Endothelial cell of umbilical vein (primary cell): ENCODE measurements at regions not wholly inside any gene's neighbourhood (a gene's known extent, or its start where the extent isn't known, plus 50 kb on each side); places are given as distances from the start of the nearest gene placed in this dataset.

Source experiments
- BruUV-seq: library from RNA; stranded (reverse); fragments of 400-500 nt; replicated peaks from 2 replicates; lab custom pipeline; 2021; lab: Mats Ljungman, UMichigan
- CTCF ChIA-PET: fragments of 300-600, 350-600 bp; sonication (Branson Sonifier 250); formaldehyde crosslinking; loops from one replicate; lab custom pipeline; 2021; ENCODE audit warnings: antibody characterized with exemption, inconsistent platforms; lab: Charles Lee
- POLR2A ChIA-PET: fragments of 300-600, 350-600 bp; sonication (Branson Sonifier 250); formaldehyde crosslinking; loops from one replicate; lab custom pipeline; 2021; ENCODE audit warnings: antibody characterized with exemption, inconsistent platforms; lab: Charles Lee
- DNase-seq: peaks from one replicate; pipeline ENCODE4 v3.0.0-alpha.2; 2011; ENCODE audit warnings: low read depth, low spot score
- FAIRE-seq: peaks from 2 replicates; lab custom pipeline; 2011; peaks lifted over from hg19 to GRCh38; lab: Jason Lieb, UNC
- H2AFZ ChIP-seq: 2 replicates; pipeline ENCODE4 v1.6.0; 2012; ENCODE audit warnings: low read depth, low read length, control low read depth, inconsistent platforms
- H3K27ac ChIP-seq: 2 replicates; pipeline ENCODE4 v1.5.1; 2011; ENCODE audit warnings: low read depth, mild to moderate bottlenecking, control low read depth, low read length, moderate library complexity; ENCODE audit not compliant: insufficient read depth
- H3K27me3 ChIP-seq, 2 experiments: 2 replicates each; pipeline versions ENCODE4 v1.6.0 to v1.6.1; 2011; ENCODE audit warnings: low read length in 2 of 2, mixed read lengths in 1 of 2; ENCODE audit not compliant: control insufficient read depth in 2 of 2, insufficient read depth in 2 of 2
- H3K36me3 ChIP-seq, 2 experiments: 2 replicates in 1 of 2; 3 replicates in 1 of 2; pipeline ENCODE4 v1.5.1; 2011; ENCODE audit warnings: low read length in 2 of 2, mild to moderate bottlenecking in 1 of 2, moderate library complexity in 1 of 2; ENCODE audit not compliant: control insufficient read depth in 2 of 2, insufficient read depth in 2 of 2; ENCODE audit errors: extremely low read depth in 1 of 2
- H3K4me1 ChIP-seq: 3 replicates; pipeline ENCODE4 v1.5.1; 2011; ENCODE audit warnings: mild to moderate bottlenecking, low read length; ENCODE audit not compliant: control insufficient read depth, insufficient read depth; ENCODE audit errors: extremely low read depth
- H3K4me2 ChIP-seq: 2 replicates; pipeline ENCODE4 v1.6.1; 2011; ENCODE audit warnings: low read length, control low read depth, mixed read lengths; ENCODE audit not compliant: insufficient read depth
- H3K4me3 ChIP-seq, 3 experiments: fragments of 200-600 bp in 1 of 3; sonication (generic), shearing (Covaris generic) in 1 of 3; replicated peaks in 1 of 3; 2 replicates each; pipeline ENCODE4 v1.5.1; 2011 to 2016; ENCODE audit warnings: control low read depth in 3 of 3, low read length in 3 of 3, mild to moderate bottlenecking in 2 of 3, inconsistent platforms in 1 of 3, low read depth in 1 of 3, moderate library complexity in 1 of 3; ENCODE audit not compliant: insufficient read depth in 1 of 3
- H3K79me2 ChIP-seq: 2 replicates; pipeline ENCODE4 v1.6.0; 2012; ENCODE audit warnings: low read length, inconsistent platforms; ENCODE audit not compliant: control insufficient read depth, insufficient read depth
- H3K9ac ChIP-seq: replicated peaks from 2 replicates; pipeline ENCODE3; 2011; ENCODE audit warnings: low read length, control low read depth; ENCODE audit not compliant: insufficient read depth; ENCODE audit errors: extremely low read depth
- H3K9me1 ChIP-seq: replicated peaks from 3 replicates; pipeline ENCODE4 v1.6.0; 2011; ENCODE audit warnings: mild to moderate bottlenecking, low read length; ENCODE audit not compliant: control insufficient read depth, insufficient read depth; ENCODE audit errors: extremely low read depth
- H3K9me3 ChIP-seq: replicated peaks from 2 replicates; pipeline ENCODE4 v1.5.1; 2012; ENCODE audit warnings: low read length, inconsistent platforms; ENCODE audit not compliant: control insufficient read depth, insufficient read depth
- H4K20me1 ChIP-seq: replicated peaks from 2 replicates; pipeline ENCODE3; 2011; ENCODE audit warnings: mild to moderate bottlenecking, low read length; ENCODE audit not compliant: control insufficient read depth, insufficient read depth; ENCODE audit errors: extremely low read depth
- EZH2 ChIP-seq: IDR thresholded peaks from 2 replicates; pipeline ENCODE4 v1.6.1; 2012; ENCODE audit warnings: borderline replicate concordance, low read depth, mild to moderate bottlenecking, moderate library complexity, low read length, inconsistent platforms; ENCODE audit not compliant: severe bottlenecking
- FOS ChIP-seq: IDR thresholded peaks from 2 replicates; pipeline ENCODE4 v1.6.1; 2011; ENCODE audit warnings: mild to moderate bottlenecking, low read length, moderate library complexity, borderline replicate concordance; ENCODE audit not compliant: insufficient read depth
- GATA2 ChIP-seq: IDR thresholded peaks from 2 replicates; pipeline ENCODE4 v1.7.0; 2011; ENCODE audit warnings: low read depth, mild to moderate bottlenecking, moderate library complexity, mixed read lengths, low read length; ENCODE audit not compliant: insufficient read length, insufficient read depth
- JUN ChIP-seq: IDR thresholded peaks from 2 replicates; pipeline ENCODE4 v1.6.1; 2011; ENCODE audit warnings: borderline replicate concordance, low read depth; ENCODE audit not compliant: insufficient read length, insufficient read depth
- MYC ChIP-seq: IDR thresholded peaks from one replicate; pipeline ENCODE4 v1.6.1; 2011; ENCODE audit warnings: mild to moderate bottlenecking, low read depth, low read length
- POLR2A ChIP-seq: IDR thresholded peaks from 2 replicates; pipeline ENCODE4 v1.6.1; 2012; ENCODE audit warnings: low read depth, mild to moderate bottlenecking, control low read depth, low read length
- POLR2AphosphoS5 ChIP-seq: IDR thresholded peaks from 2 replicates; pipeline ENCODE4 v1.6.1; 2012; ENCODE audit warnings: low read depth, mild to moderate bottlenecking, control low read depth, low read length, moderate library complexity; ENCODE audit not compliant: insufficient read depth
- dilution Hi-C: fragments of 300-500 bp; cut with MboI; formaldehyde crosslinking; loops from one replicate; pipeline ENCODE4 v1.15.0; 2019; ENCODE audit warnings: low sequenced_read_pairs; ENCODE audit not compliant: extremely low pct_ligation_motif_present
- intact Hi-C: fragments of 100-400 bp; cut with micrococcal nuclease; formaldehyde crosslinking; loops from one replicate; pipeline ENCODE4 v1.10.0; 2022
- TF ChIP-seq, protein P1 (sequence below), 2 donors: IDR thresholded peaks; 1 replicate in 1 of 2; 2 replicates in 1 of 2; pipeline ENCODE4 v1.5.1; 2011; ENCODE audit warnings: low read length in 2 of 2, mild to moderate bottlenecking in 2 of 2, moderate library complexity in 2 of 2, control low read depth in 1 of 2, inconsistent platforms in 1 of 2, low read depth in 1 of 2; ENCODE audit not compliant: insufficient read depth in 1 of 2; ENCODE audit errors: extremely low read depth in 1 of 2
- TF ChIP-seq, protein P2 (sequence below): IDR thresholded peaks from 2 replicates; pipeline ENCODE4 v1.6.1; 2011; ENCODE audit not compliant: insufficient read depth, insufficient read length

DNA sequence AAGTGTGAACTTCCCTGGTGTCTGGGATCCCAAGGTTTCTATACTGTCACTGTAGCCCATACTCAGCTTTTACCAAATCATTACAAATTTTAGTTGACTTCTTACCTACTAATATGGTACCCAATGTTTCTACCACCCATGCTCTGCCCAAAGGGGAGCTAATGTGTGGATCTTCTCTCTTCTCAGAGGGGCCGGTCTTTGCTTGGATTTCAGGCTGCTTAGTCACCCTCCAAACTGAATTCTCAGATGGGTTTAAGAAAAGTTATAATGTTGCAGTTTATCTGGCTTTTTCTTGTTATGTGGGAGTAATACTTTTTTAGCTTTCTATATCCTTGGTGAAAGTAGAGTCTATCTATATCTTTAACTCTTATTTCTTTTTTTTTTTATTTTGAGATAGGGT lies 67.1 kb upstream of the AKAP13 start:
- Histone ChIP-seq H4K20me1 (no peaks in the 10 kb centered on the region), H3K4me1 (peaks cover 11% of the 10 kb centered on the region), H3K9me3 (no peaks in the 10 kb centered on the region), H2AFZ (no peak overlapping the region), H3K9me1 (no peaks in the 10 kb centered on the region), H3K27ac (no peak overlapping the region), H3K4me3 (no peak overlapping the region), H3K79me2 (no peaks in the 10 kb centered on the region), H3K36me3 (no peaks in the 10 kb centered on the region), H3K9ac (no peak overlapping the region), H3K27me3 (peaks cover 0 to 6% of the 10 kb centered on the region in 2 experiments), H3K4me2 (no peak overlapping the region)
- no peak for TF ChIP-seq POLR2A
- TF ChIP-seq JUN: no peak
- TF ChIP-seq, protein P1, sequence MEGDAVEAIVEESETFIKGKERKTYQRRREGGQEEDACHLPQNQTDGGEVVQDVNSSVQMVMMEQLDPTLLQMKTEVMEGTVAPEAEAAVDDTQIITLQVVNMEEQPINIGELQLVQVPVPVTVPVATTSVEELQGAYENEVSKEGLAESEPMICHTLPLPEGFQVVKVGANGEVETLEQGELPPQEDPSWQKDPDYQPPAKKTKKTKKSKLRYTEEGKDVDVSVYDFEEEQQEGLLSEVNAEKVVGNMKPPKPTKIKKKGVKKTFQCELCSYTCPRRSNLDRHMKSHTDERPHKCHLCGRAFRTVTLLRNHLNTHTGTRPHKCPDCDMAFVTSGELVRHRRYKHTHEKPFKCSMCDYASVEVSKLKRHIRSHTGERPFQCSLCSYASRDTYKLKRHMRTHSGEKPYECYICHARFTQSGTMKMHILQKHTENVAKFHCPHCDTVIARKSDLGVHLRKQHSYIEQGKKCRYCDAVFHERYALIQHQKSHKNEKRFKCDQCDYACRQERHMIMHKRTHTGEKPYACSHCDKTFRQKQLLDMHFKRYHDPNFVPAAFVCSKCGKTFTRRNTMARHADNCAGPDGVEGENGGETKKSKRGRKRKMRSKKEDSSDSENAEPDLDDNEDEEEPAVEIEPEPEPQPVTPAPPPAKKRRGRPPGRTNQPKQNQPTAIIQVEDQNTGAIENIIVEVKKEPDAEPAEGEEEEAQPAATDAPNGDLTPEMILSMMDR (IDR thresholded peaks at IDR 0.05; ENCODE audit: extremely low read depth in 1 of 2, insufficient read depth in 1 of 2, low read depth in 1 of 2, low read length in 2 of 2): no peak
- TF ChIP-seq, protein P2, sequence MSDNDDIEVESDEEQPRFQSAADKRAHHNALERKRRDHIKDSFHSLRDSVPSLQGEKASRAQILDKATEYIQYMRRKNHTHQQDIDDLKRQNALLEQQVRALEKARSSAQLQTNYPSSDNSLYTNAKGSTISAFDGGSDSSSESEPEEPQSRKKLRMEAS: no peak
- no peak for TF ChIP-seq POLR2AphosphoS5
- TF ChIP-seq MYC: no peak
- TF ChIP-seq GATA2: no peak
- no peak for TF ChIP-seq FOS
- TF ChIP-seq EZH2: no peak
- ChIA-PET POLR2A (no interaction called here), CTCF (interaction anchor here (1.2 to 2.4 kb wide), 4 partner anchors 10 to 91 kb away, joined by 3 to 15 read pairs (median 4); no protein-coding TSS in a partner anchor)
- no TSS peak for BruUV-seq
- dilution Hi-C loops: no loop called here
- DNase-seq (no peak), FAIRE-seq (no peak)
- intact Hi-C loops: no loop called here
